Bronchial epithelial cell (primary cell): ENCODE measurements at regions not wholly inside any gene's neighbourhood (a gene's known extent, or its start where the extent isn't known, plus 50 kb on each side); places are given as distances from the start of the nearest gene placed in this dataset.

Experiments
- DNase-seq: peaks from one replicate; pipeline ENCODE4 v3.0.0-alpha.2; 2010; ENCODE audit warnings: low read depth
- FAIRE-seq: peaks from 2 replicates; lab custom pipeline; 2011; peaks lifted over from hg19 to GRCh38; lab: Jason Lieb, UNC
- H3K27me3 ChIP-seq: 2 replicates; pipeline ENCODE4 v1.5.1; 2011; ENCODE audit warnings: low read length; ENCODE audit not compliant: control insufficient read depth, insufficient read depth
- H3K36me3 ChIP-seq: 2 replicates; pipeline ENCODE4 v1.5.1; 2011; ENCODE audit warnings: low read length; ENCODE audit not compliant: control insufficient read depth, insufficient read depth
- H3K4me3 ChIP-seq: 2 replicates; pipeline ENCODE4 v1.5.1; 2011; ENCODE audit warnings: mild to moderate bottlenecking, low read depth, low read length, control low read depth
- TF ChIP-seq, protein P1 (sequence below): IDR thresholded peaks from 2 replicates; pipeline ENCODE4 v1.5.1; 2011; ENCODE audit warnings: mild to moderate bottlenecking, moderate library complexity, low read length, control low read depth, inconsistent platforms; ENCODE audit not compliant: insufficient read depth, severe bottlenecking

GRCh38 chr1:199449221-199449620 lies 578.3 kb upstream of the NR5A2 start:
- DNase-seq (no peak), FAIRE-seq (no peak)
- TF ChIP-seq, protein P1, sequence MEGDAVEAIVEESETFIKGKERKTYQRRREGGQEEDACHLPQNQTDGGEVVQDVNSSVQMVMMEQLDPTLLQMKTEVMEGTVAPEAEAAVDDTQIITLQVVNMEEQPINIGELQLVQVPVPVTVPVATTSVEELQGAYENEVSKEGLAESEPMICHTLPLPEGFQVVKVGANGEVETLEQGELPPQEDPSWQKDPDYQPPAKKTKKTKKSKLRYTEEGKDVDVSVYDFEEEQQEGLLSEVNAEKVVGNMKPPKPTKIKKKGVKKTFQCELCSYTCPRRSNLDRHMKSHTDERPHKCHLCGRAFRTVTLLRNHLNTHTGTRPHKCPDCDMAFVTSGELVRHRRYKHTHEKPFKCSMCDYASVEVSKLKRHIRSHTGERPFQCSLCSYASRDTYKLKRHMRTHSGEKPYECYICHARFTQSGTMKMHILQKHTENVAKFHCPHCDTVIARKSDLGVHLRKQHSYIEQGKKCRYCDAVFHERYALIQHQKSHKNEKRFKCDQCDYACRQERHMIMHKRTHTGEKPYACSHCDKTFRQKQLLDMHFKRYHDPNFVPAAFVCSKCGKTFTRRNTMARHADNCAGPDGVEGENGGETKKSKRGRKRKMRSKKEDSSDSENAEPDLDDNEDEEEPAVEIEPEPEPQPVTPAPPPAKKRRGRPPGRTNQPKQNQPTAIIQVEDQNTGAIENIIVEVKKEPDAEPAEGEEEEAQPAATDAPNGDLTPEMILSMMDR = no peak
- H3K27me3 ChIP-seq = peaks cover 2% of the 10 kb centered on the region
- no peak overlapping the region for H3K4me3 ChIP-seq
- no peaks in the 10 kb centered on the region for H3K36me3 ChIP-seq

DNA sequence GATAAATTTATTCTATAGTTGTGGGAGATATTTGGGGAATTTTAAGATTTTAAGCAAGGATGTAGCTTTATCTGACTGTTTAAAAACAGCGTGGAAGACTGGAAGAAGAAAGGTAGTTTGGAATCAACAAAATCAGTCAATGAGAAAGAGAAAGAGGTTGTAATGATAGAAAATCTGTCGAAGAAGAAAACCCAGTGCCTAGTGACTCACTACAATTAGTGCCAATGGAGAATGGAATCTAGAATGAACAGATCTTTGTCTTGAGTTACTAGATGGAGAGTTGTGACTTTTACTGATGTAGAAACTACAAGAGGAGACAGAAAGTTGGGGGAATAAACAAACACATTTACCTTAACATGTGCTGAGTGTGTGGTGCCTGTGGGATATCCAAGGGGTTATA lies 577.8 kb upstream of the NR5A2 start:
- Histone ChIP-seq H3K4me3 (no peak overlapping the region), H3K36me3 (no peaks in the 10 kb centered on the region), H3K27me3 (peaks cover 2% of the 10 kb centered on the region)
- FAIRE-seq (no peak), DNase-seq (no peak)
- TF ChIP-seq, protein P1 = no peak

GRCh38 chr1:199452627-199453026 lies 574.9 kb upstream of the NR5A2 start:
- DNase-seq (no peak), FAIRE-seq (no peak)
- H3K27me3 ChIP-seq = peaks cover 2% of the 10 kb centered on the region
- no peak overlapping the region for H3K4me3 ChIP-seq
- H3K36me3 ChIP-seq = no peaks in the 10 kb centered on the region
- TF ChIP-seq, protein P1 = no peak

DNA sequence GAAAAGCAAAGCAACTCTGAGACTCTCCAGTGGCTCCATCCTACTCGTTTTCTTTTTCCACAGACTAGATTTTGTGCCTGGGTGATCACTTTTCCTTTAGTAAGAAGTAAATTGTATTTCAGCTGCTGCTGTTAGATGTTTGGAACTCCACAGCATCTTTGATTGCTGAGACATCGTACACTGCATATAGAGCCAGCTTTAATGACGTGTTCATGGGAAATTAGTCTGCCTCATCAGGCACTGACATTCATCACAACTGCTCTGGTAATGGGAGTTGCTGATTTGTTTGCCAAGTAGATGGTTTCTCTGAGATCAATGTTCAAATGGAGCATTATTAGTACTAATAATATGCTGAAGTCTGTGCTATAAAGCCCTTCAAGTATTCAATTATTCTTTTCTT lies 573.8 kb upstream of the NR5A2 start:
- no peaks in the 10 kb centered on the region for H3K36me3 ChIP-seq
- FAIRE-seq = no peak
- TF ChIP-seq, protein P1 = no peak

DNA sequence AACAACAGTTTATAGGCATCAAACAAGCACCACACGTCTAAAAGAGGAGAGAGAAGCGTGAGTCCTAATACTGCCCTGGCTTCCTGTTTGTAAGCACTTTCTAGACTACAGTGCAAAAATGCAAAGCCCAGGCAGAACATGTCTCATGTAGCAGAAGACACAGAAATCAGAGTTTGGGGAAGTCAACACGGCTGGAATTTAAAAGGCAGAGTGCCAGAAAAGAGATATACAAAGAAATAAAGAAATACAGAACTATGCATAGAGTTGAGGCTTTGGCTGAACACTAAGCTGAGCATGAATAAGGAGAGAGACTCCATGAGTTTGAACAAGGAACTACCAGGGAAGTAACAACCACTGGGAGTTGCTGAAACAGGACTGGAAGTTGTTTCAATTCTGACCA lies 566.6 kb upstream of the NR5A2 start:
- no peak for DNase-seq
- Histone ChIP-seq H3K27me3 (no peaks in the 10 kb centered on the region), H3K36me3 (no peaks in the 10 kb centered on the region), H3K4me3 (no peak overlapping the region)
- no peak for FAIRE-seq
- TF ChIP-seq, protein P1 = no peak

More for the DNA sequence above, 573.8 kb upstream of the NR5A2 start:
- no peak overlapping the region for H3K4me3 ChIP-seq
- peaks cover 2% of the 10 kb centered on the region for H3K27me3 ChIP-seq
- no peak for DNase-seq

DNA sequence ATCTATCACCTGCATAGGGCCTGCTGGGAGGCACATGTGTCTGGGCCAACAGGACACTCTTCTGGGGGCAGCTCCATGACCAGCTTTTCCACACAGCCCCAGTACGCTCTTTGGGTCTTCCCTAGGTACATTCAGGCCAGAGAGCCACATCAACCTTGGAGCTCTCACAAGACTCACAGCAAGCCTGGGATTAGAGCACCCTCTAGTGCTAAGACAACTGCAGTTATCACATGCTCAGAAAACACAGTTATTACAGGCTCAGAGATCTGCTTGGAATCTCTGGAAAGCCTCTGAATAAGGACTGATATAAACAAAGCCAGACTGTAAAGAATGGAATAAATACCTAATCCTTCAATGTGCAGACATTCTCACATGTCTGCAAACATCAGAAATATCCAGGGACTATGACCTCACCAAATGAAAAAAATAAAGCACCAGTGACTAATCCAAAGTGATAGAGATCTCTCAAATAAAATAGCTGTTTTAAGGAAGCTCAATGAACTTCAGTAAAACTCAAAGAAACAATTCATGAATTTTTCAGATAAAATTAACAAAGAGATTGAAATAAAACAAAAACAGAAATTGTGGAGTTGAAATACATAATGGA lies 563.9 kb upstream of the NR5A2 start:
- FAIRE-seq (no peak), DNase-seq (peak; percentile 71)
- Histone ChIP-seq H3K4me3 (no peak overlapping the region), H3K36me3 (no peaks in the 10 kb centered on the region), H3K27me3 (no peaks in the 10 kb centered on the region)
- TF ChIP-seq, protein P1 = peak; percentile 82
